ENCODE measurements at regions not wholly inside any gene's neighbourhood (a gene's known extent, or its start where the extent isn't known, plus 50 kb on each side); places are given as distances from the start of the nearest gene placed in this dataset.

GRCh38 chr11:119491753-119492510 is 69.0 kb upstream of the THY1 start:
- TF ChIP-seq CTCF (IDR thresholded peaks at IDR 0.05), result peak; percentile 47
- TF ChIP-seq NFIC (IDR thresholded peaks at IDR 0.05; ENCODE audit: borderline replicate concordance), result no peak
- no peak for TF ChIP-seq USF1 (IDR thresholded peaks at IDR 0.05; ENCODE audit: borderline replicate concordance, low read depth)

All from SK-N-SH (cell line).